ENCODE measurements at regions not wholly inside any gene's neighbourhood (a gene's known extent, or its start where the extent isn't known, plus 50 kb on each side); places are given as distances from the start of the nearest gene placed in this dataset.
"Not testable (repeated sequence)": the region's sequence is repeated elsewhere in the genome, so short reads cannot be mapped to it uniquely, and the experiment has no call there.

GRCh38 chr1:192512426-192513162 is 63.0 kb upstream of the RGS1 start:
- DNase-seq (peak in 1 of 2 donors; percentile 22), ATAC-seq (peak in 7 of 8 donors; percentile 51 to 80 (median 76))
- Histone ChIP-seq H3K36me3 (no peaks in the 10 kb centered on the region), H3K27me3 (no peaks in the 10 kb centered on the region), H3K9me3 (no peaks in the 10 kb centered on the region), H3K4me3 (no peak overlapping the region), H3K4me1 (peaks cover 0 to 17% (median 0%) of the 10 kb centered on the region in 9 donors), H3K27ac (peak overlapping the region in 1 of 10 donors; percentile 46)
- TF ChIP-seq, protein P1, sequence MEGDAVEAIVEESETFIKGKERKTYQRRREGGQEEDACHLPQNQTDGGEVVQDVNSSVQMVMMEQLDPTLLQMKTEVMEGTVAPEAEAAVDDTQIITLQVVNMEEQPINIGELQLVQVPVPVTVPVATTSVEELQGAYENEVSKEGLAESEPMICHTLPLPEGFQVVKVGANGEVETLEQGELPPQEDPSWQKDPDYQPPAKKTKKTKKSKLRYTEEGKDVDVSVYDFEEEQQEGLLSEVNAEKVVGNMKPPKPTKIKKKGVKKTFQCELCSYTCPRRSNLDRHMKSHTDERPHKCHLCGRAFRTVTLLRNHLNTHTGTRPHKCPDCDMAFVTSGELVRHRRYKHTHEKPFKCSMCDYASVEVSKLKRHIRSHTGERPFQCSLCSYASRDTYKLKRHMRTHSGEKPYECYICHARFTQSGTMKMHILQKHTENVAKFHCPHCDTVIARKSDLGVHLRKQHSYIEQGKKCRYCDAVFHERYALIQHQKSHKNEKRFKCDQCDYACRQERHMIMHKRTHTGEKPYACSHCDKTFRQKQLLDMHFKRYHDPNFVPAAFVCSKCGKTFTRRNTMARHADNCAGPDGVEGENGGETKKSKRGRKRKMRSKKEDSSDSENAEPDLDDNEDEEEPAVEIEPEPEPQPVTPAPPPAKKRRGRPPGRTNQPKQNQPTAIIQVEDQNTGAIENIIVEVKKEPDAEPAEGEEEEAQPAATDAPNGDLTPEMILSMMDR (IDR thresholded peaks at IDR 0.05), result no peak
- intact Hi-C loops (cut with DNase I), result no loop called here
- 48 to 64% methylated on average over 2 of the region's 2 CpGs for WGBS, 2 donors

DNA sequence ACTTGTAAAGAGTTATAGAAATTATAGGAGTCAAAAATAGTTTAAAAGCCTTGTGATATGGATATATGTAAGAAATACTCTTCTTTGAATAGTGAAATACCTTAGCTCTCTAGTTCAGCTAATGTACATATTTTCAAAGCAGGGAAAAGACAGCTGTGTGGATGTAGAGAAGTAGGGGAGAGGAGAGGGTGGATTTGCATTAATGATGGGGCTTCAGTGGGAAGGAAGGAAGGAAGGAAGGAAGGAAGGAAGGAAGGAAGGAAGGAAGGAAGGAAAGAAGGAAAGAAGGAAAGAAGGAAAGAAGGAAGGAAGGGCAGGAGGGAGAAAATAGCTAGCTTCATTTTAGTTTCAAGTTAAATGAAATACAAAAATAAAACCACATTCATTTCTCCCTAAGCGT is 62.4 kb upstream of the RGS1 start:
- no peak overlapping the region for H3K4me3 ChIP-seq
- H3K27me3 ChIP-seq, result no peaks in the 10 kb centered on the region
- H3K4me1 ChIP-seq, result peaks cover 0 to 19% (median 0%) of the 10 kb centered on the region in 9 donors
- 89 to 91% methylated on average over 1 of the region's 1 CpG for WGBS, 2 donors
- H3K9me3 ChIP-seq, result no peaks in the 10 kb centered on the region
- TF ChIP-seq, protein P1 (IDR thresholded peaks at IDR 0.05), result no peak
- intact Hi-C loops (cut with DNase I), result no loop called here
- no peaks in the 10 kb centered on the region for H3K36me3 ChIP-seq
- ATAC-seq (no peak), DNase-seq (no peak)
- peak overlapping the region in 1 of 10 donors; percentile 46 for H3K27ac ChIP-seq

DNA sequence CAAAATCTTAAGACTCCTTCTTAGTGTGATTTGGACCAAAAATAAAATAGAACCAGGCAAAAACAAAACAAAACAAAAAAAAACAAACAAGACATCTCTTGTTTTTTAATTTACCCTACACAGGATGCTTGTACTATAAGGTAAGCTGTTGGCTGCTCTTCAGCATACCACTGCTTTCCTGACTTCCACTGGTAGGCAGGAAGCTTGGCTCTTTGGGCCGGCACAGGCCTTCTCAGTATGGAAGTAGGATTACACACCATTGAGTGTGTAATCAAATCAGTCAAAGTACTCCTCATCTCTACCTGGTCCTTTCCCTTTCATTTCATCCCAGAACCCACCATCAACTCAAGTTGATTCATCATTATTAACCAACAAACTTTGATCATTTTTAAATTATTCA is 61.9 kb upstream of the RGS1 start:
- ATAC-seq (no peak), DNase-seq (no peak)
- H3K9me3 ChIP-seq, result no peaks in the 10 kb centered on the region
- intact Hi-C loops (cut with DNase I), result no loop called here
- TF ChIP-seq, protein P1 (IDR thresholded peaks at IDR 0.05), result no peak
- no peak overlapping the region for H3K4me3 ChIP-seq
- no peaks in the 10 kb centered on the region for H3K27me3 ChIP-seq
- peaks cover 0 to 19% (median 0%) of the 10 kb centered on the region in 9 donors for H3K4me1 ChIP-seq
- no peak overlapping the region for H3K27ac ChIP-seq
- 73 to 77% methylated on average over 1 of the region's 1 CpG for WGBS, 2 donors
- no peaks in the 10 kb centered on the region for H3K36me3 ChIP-seq

- H3K4me1 ChIP-seq, result peaks cover 0 to 19% (median 0%) of the 10 kb centered on the region in 9 donors
- no peaks in the 10 kb centered on the region for H3K27me3 ChIP-seq
- DNase-seq, result no peak
- H3K4me3 ChIP-seq, result no peak overlapping the region
- TF ChIP-seq, protein P1 (IDR thresholded peaks at IDR 0.05), result no peak
- ATAC-seq, result peak in 7 of 8 donors; percentile 46 to 81 (median 67)
- intact Hi-C loops (cut with DNase I), result no loop called here
- no peaks in the 10 kb centered on the region for H3K36me3 ChIP-seq
- 76 to 79% methylated on average over 11 of the region's 11 CpGs for WGBS, 2 donors
- peak overlapping the region in 1 of 10 donors; percentile 72 for H3K27ac ChIP-seq
- no peaks in the 10 kb centered on the region for H3K9me3 ChIP-seq
These were observed 58.7 kb upstream of the RGS1 start for GRCh38 chr1:192516776-192517297.

DNA sequence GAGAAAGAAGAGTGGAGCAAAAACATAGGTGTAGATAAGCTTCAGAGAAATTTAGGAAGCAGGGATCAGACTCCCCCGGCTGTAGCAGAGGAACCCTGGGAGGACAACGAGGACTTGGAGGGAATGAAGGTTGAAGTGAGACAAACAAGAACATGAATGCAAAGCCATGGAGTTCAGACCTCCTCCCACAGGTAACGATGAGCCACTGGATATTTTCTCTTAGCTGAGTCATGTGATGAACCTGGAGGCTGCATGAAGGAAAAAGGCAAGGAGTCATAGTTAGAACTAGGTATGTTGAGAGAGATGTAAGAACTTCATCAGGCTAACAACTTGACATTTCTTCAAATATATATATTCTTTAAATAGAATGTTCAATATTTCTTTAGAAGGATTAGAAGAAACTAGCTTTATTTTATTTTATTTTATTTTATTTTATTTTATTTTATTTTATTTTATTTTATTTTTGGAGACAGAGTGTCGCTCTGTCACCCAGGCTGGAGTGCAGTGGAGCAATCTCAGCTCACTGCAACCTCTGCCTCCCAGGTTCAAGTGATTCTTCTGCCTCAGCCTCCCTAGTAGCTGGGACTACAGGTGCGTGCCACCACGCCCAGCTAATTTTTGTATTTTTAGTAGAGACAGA is 57.7 kb upstream of the RGS1 start:
- WGBS, 2 donors, result 84 to 85% methylated on average over 6 of the region's 6 CpGs
- H3K4me3 ChIP-seq; ATAC-seq; H3K27me3 ChIP-seq; DNase-seq; H3K9me3 ChIP-seq; intact Hi-C loops (cut with DNase I); H3K36me3 ChIP-seq: not testable (repeated sequence)
- peak overlapping the region in 1 of 10 donors; percentile 72 for H3K27ac ChIP-seq
- peaks cover 0 to 19% (median 0%) of the 10 kb centered on the region in 9 donors for H3K4me1 ChIP-seq

Data from heart right ventricle (tissue), 16 donors.